ENCODE measurements at regions not wholly inside any gene's neighbourhood (a gene's known extent, or its start where the extent isn't known, plus 50 kb on each side); places are given as distances from the start of the nearest gene placed in this dataset.

- TF ChIP-seq POLR2A (IDR thresholded peaks at IDR 0.05; ENCODE audit: extremely low read depth, insufficient read length): no peak
- TF ChIP-seq, protein P1, sequence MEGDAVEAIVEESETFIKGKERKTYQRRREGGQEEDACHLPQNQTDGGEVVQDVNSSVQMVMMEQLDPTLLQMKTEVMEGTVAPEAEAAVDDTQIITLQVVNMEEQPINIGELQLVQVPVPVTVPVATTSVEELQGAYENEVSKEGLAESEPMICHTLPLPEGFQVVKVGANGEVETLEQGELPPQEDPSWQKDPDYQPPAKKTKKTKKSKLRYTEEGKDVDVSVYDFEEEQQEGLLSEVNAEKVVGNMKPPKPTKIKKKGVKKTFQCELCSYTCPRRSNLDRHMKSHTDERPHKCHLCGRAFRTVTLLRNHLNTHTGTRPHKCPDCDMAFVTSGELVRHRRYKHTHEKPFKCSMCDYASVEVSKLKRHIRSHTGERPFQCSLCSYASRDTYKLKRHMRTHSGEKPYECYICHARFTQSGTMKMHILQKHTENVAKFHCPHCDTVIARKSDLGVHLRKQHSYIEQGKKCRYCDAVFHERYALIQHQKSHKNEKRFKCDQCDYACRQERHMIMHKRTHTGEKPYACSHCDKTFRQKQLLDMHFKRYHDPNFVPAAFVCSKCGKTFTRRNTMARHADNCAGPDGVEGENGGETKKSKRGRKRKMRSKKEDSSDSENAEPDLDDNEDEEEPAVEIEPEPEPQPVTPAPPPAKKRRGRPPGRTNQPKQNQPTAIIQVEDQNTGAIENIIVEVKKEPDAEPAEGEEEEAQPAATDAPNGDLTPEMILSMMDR (IDR thresholded peaks at IDR 0.05; ENCODE audit: low read depth, low read length): peak; percentile 40
Measured at GRCh38 chr18:40159141-40160017, 1795.7 kb upstream of the PIK3C3 start.
